H1 (cell line): ENCODE measurements at regions not wholly inside any gene's neighbourhood (a gene's known extent, or its start where the extent isn't known, plus 50 kb on each side); places are given as distances from the start of the nearest gene placed in this dataset.
A peak's percentile ranks its signal among the peaks of the same experiment; 100 is the strongest.

Experiments used
- CTCF ChIA-PET: fragments of 300-600 bp; sonication (Branson Sonifier 250); formaldehyde crosslinking; loops from one replicate; lab custom pipeline; 2021; ENCODE audit not compliant: partially characterized antibody; lab: Charles Lee
- POLR2A ChIA-PET: fragments of 300-600 bp; sonication (Branson Sonifier 250); formaldehyde crosslinking; loops from one replicate; lab custom pipeline; 2021; ENCODE audit warnings: inconsistent platforms; ENCODE audit not compliant: partially characterized antibody; lab: Charles Lee
- DNase-seq, 2 experiments: peaks; one replicate each; pipeline versions ENCODE4 v3.0.0 to v3.0.0-alpha.2; 2010 to 2022; ENCODE audit warnings: low spot score in 2 of 2, low read depth in 1 of 2, mixed read lengths in 1 of 2
- FAIRE-seq: peaks from 2 replicates; lab custom pipeline; 2011; peaks lifted over from hg19 to GRCh38; lab: Jason Lieb, UNC
- H2AFZ ChIP-seq: 2 replicates; pipeline ENCODE4 v1.8.1; 2012; ENCODE audit warnings: low read length, inconsistent platforms
- H2AK5ac ChIP-seq: 2 replicates; pipeline ENCODE4 v1.6.1; 2013; ENCODE audit warnings: low read depth, low read length
- H2BK120ac ChIP-seq: replicated peaks from 2 replicates; pipeline ENCODE3; 2013; ENCODE audit warnings: low read depth, low read length, inconsistent platforms
- H2BK12ac ChIP-seq: 2 replicates; pipeline ENCODE4 v1.6.1; 2013; ENCODE audit warnings: low read depth, low read length
- H2BK15ac ChIP-seq: 2 replicates; pipeline ENCODE4 v1.6.1; 2013; ENCODE audit warnings: low read length
- H2BK20ac ChIP-seq: 2 replicates; pipeline ENCODE4 v1.6.1; 2013; ENCODE audit warnings: low read length
- H2BK5ac ChIP-seq: 2 replicates; pipeline ENCODE4 v1.6.1; 2013; ENCODE audit warnings: low read depth, low read length
- H3K14ac ChIP-seq: 2 replicates; pipeline ENCODE4 v1.6.1; 2013; ENCODE audit warnings: inconsistent platforms; ENCODE audit not compliant: insufficient read length
- H3K18ac ChIP-seq: 2 replicates; pipeline ENCODE4 v1.6.1; 2013; ENCODE audit warnings: low read length; ENCODE audit errors: extremely low read depth
- H3K23ac ChIP-seq: 2 replicates; pipeline ENCODE4 v1.6.1; 2013; ENCODE audit warnings: inconsistent platforms; ENCODE audit not compliant: insufficient read length
- H3K23me2 ChIP-seq: 2 replicates; pipeline ENCODE4 v1.6.1; 2013; ENCODE audit warnings: low read depth, low read length
- H3K27ac ChIP-seq: 2 replicates; pipeline ENCODE4 v1.6.1; 2011; ENCODE audit warnings: low read depth, low read length, inconsistent platforms
- H3K27me3 ChIP-seq, 4 experiments: replicated peaks in 1 of 4; 1 replicate in 1 of 4; 2 replicates in 3 of 4; pipeline versions ENCODE4 v1.6.1 to v1.8.1; 2011 to 2013; ENCODE audit warnings: low read length in 3 of 4, mild to moderate bottlenecking in 3 of 4, inconsistent platforms in 2 of 4, mixed read lengths in 2 of 4, moderate library complexity in 1 of 4; ENCODE audit not compliant: control insufficient read depth in 3 of 4, insufficient read depth in 3 of 4; ENCODE audit errors: extremely low read depth in 1 of 4
- H3K36me3 ChIP-seq, 4 experiments: 2 replicates each; pipeline versions ENCODE4 v1.6.1 to v1.8.1; 2011 to 2013; ENCODE audit warnings: mild to moderate bottlenecking in 4 of 4, low read length in 3 of 4, moderate library complexity in 2 of 4, control low read depth in 1 of 4, inconsistent platforms in 1 of 4; ENCODE audit not compliant: insufficient read depth in 4 of 4, control insufficient read depth in 2 of 4
- H3K4ac ChIP-seq: replicated peaks from 2 replicates; pipeline ENCODE3; 2013; ENCODE audit warnings: low read length, low read depth, mixed read lengths, inconsistent platforms; ENCODE audit not compliant: insufficient read length
- H3K4me1 ChIP-seq, 4 experiments: replicated peaks in 1 of 4; 1 replicate in 1 of 4; 2 replicates in 3 of 4; pipeline versions ENCODE4 v1.6.1 to v1.8.1; 2011 to 2013; ENCODE audit warnings: low read length in 3 of 4, inconsistent platforms in 2 of 4, mixed read lengths in 1 of 4; ENCODE audit not compliant: insufficient read depth in 4 of 4, control insufficient read depth in 3 of 4
- H3K4me2 ChIP-seq, 2 experiments: 2 replicates each; pipeline versions ENCODE4 v1.6.1 to v1.8.1; 2011 to 2013; ENCODE audit warnings: low read depth in 2 of 2, low read length in 2 of 2, control low read depth in 1 of 2, inconsistent platforms in 1 of 2, mild to moderate bottlenecking in 1 of 2; ENCODE audit not compliant: insufficient read depth in 1 of 2
- H3K4me3 ChIP-seq, 4 experiments: fragments of 200-600, 300-600 bp in 1 of 4; sonication (generic), shearing (Covaris generic), sonication (Bioruptor Twin) in 1 of 4; 2 replicates each; pipeline versions ENCODE4 v1.5.1 to v1.8.1; 2011 to 2016; ENCODE audit warnings: low read length in 4 of 4, low read depth in 3 of 4, control low read depth in 2 of 4, inconsistent platforms in 2 of 4, mild to moderate bottlenecking in 2 of 4, mixed read lengths in 1 of 4, moderate library complexity in 1 of 4; ENCODE audit not compliant: insufficient read depth in 2 of 4; ENCODE audit errors: extremely low read depth in 1 of 4
- H3K56ac ChIP-seq: replicated peaks from 2 replicates; pipeline ENCODE3; 2013; ENCODE audit warnings: low read depth, mild to moderate bottlenecking, mixed read lengths, low read length, inconsistent platforms; ENCODE audit not compliant: insufficient read length
- H3K79me1 ChIP-seq: 2 replicates; pipeline ENCODE4 v1.6.1; 2013; ENCODE audit warnings: low read depth, low read length, control low read depth
- H3K79me2 ChIP-seq, 2 experiments: 2 replicates each; pipeline versions ENCODE4 v1.6.1 to v1.8.1; 2012 to 2013; ENCODE audit warnings: low read length in 2 of 2, mild to moderate bottlenecking in 2 of 2, inconsistent platforms in 1 of 2; ENCODE audit not compliant: insufficient read depth in 2 of 2, control insufficient read depth in 1 of 2
- H3K9ac ChIP-seq, 4 experiments: replicated peaks in 1 of 4; 1 replicate in 1 of 4; 2 replicates in 3 of 4; pipeline versions ENCODE4 v1.6.1 to v1.8.1; 2011 to 2013; ENCODE audit warnings: low read depth in 3 of 4, low read length in 3 of 4, control low read depth in 2 of 4, mild to moderate bottlenecking in 2 of 4, moderate library complexity in 2 of 4, inconsistent platforms in 1 of 4; ENCODE audit errors: extremely low read depth in 1 of 4
- H3K9me3 ChIP-seq, 2 experiments: 2 replicates each; pipeline versions ENCODE4 v1.6.1 to v1.8.1; 2012 to 2013; ENCODE audit warnings: mild to moderate bottlenecking in 2 of 2, moderate library complexity in 2 of 2, control low read depth in 1 of 2, inconsistent platforms in 1 of 2, low read depth in 1 of 2, low read length in 1 of 2, mixed read lengths in 1 of 2; ENCODE audit not compliant: insufficient read depth in 2 of 2
- H4K20me1 ChIP-seq, 2 experiments: replicated peaks in 1 of 2; 2 replicates each; pipeline versions ENCODE3 to v1.8.1; 2011 to 2013; ENCODE audit warnings: inconsistent platforms in 2 of 2, low read length in 2 of 2, mild to moderate bottlenecking in 1 of 2; ENCODE audit not compliant: insufficient read depth in 2 of 2, control insufficient read depth in 1 of 2
- H4K5ac ChIP-seq: 2 replicates; pipeline ENCODE4 v1.6.1; 2013; ENCODE audit warnings: low read length, low read depth, mixed read lengths, inconsistent platforms; ENCODE audit not compliant: insufficient read length
- H4K8ac ChIP-seq: 2 replicates; pipeline ENCODE4 v1.8.0; 2013; ENCODE audit warnings: mild to moderate bottlenecking, moderate library complexity, low read length, inconsistent platforms; ENCODE audit not compliant: insufficient read depth; ENCODE audit errors: extremely low read depth
- H4K91ac ChIP-seq: replicated peaks from 2 replicates; pipeline ENCODE3; 2013; ENCODE audit warnings: low read length, mixed read lengths, inconsistent platforms; ENCODE audit not compliant: insufficient read length
- CHD2 ChIP-seq: IDR thresholded peaks from 2 replicates; pipeline ENCODE4 v1.6.1; 2012; ENCODE audit warnings: low read length, improper control_type of control experiment
- EZH2 ChIP-seq: fragments of 200-600 bp; sonication (generic); IDR thresholded peaks from 2 replicates; pipeline ENCODE4 v1.7.1; 2012; ENCODE audit warnings: low read depth, mild to moderate bottlenecking, moderate library complexity, low read length, inconsistent platforms; ENCODE audit not compliant: severe bottlenecking
- KDM5A ChIP-seq: fragments of 200-600 bp; IDR thresholded peaks from 2 replicates; pipeline ENCODE4 v1.7.1; 2012; ENCODE audit warnings: mild to moderate bottlenecking, low read length, inconsistent platforms, mixed read lengths
- NANOG ChIP-seq: IDR thresholded peaks from 2 replicates; pipeline ENCODE4 v1.6.1; 2011; ENCODE audit warnings: low read length, low read depth, mild to moderate bottlenecking, inconsistent platforms; ENCODE audit not compliant: insufficient read depth, poor library complexity, severe bottlenecking
- WGBS, 2 experiments: shearing (Covaris generic) in 1 of 2; methylation state at CpG; one replicate each; pipeline versions ENCODE4 v1.1.6 to v1.1.7; 2013 to 2015; ENCODE audit warnings: low lambda C conversion rate in 2 of 2, mixed read lengths in 2 of 2, inconsistent platforms in 1 of 2, low coverage in 1 of 2, missing lambda C conversion rate in 1 of 2; ENCODE audit not compliant: insufficient replicate concordance in 2 of 2, insufficient coverage in 1 of 2, insufficient read length in 1 of 2; ENCODE audit errors: extremely low coverage in 1 of 2, missing lambda C conversion rate in 1 of 2; 5-methylcytosine and 5-hydroxymethylcytosine counted together

- DNase-seq (no peak), FAIRE-seq (no peak)
- peak overlapping the region; percentile 94; the same call in 1 of the 2 replicates for H2AFZ ChIP-seq
- TF ChIP-seq CHD2 (no peak), EZH2 (no peak), KDM5A (no peak), NANOG (no peak)
Observed at GRCh38 chr6:22699151-22699550, 129.8 kb downstream of the HDGFL1 start.

More at GRCh38 chr6:22699151-22699550, 129.8 kb downstream of the HDGFL1 start:
- Histone ChIP-seq H3K4me2 (no peak overlapping the region; a peak in 1 of 4 replicates), H4K5ac (no peak overlapping the region), H2BK12ac (no peak overlapping the region), H3K27me3 (no peaks in the 10 kb centered on the region), H3K23ac (no peak overlapping the region), H3K27ac (no peak overlapping the region), H3K4ac (no peak overlapping the region), H3K79me1 (no peaks in the 10 kb centered on the region), H2BK20ac (no peak overlapping the region), H3K4me1 (peaks cover 0 to 4% (median 3%) of the 10 kb centered on the region in 4 experiments; a peak in 3 of 7 replicates), H4K91ac (no peak overlapping the region), H2BK15ac (no peak overlapping the region), H2AK5ac (no peak overlapping the region), H3K18ac (no peak overlapping the region), H3K79me2 (no peaks in the 10 kb centered on the region), H2BK120ac (no peak overlapping the region), H3K9me3 (no peaks in the 10 kb centered on the region), H3K36me3 (no peaks in the 10 kb centered on the region), H3K14ac (no peak overlapping the region), H4K8ac (no peak overlapping the region), H3K23me2 (no peaks in the 10 kb centered on the region), H2BK5ac (no peak overlapping the region), H3K56ac (no peak overlapping the region), H3K4me3 (no peak overlapping the region), H4K20me1 (no peaks in the 10 kb centered on the region), H3K9ac (no peak overlapping the region)
- POLR2A ChIA-PET: no interaction called here
- 88% methylated on average over 6 of the region's 6 CpGs; no CpG with 5 or more reads in 1 of the 2 experiments for WGBS, 2 experiments
- CTCF ChIA-PET: no interaction called here
